ENCODE measurements at regions not wholly inside any gene's neighbourhood (a gene's known extent, or its start where the extent isn't known, plus 50 kb on each side); places are given as distances from the start of the nearest gene placed in this dataset.

- TF ChIP-seq RAD21 (IDR thresholded peaks at IDR 0.05; ENCODE audit: low read depth) (no peak), CREB1 (IDR thresholded peaks at IDR 0.05; ENCODE audit: low read depth) (no peak)
These were observed 110.5 kb upstream of the CARMIL1 start for GRCh38 chr6:25168637-25169036.

GRCh38 chr6:25169553-25169952, 109.6 kb upstream of the CARMIL1 start:
- no peak for TF ChIP-seq USF1 (IDR thresholded peaks at IDR 0.05)
- no peak for TF ChIP-seq TAF1 (IDR thresholded peaks at IDR 0.05; ENCODE audit: low read depth)
- no peak for TF ChIP-seq CEBPB (IDR thresholded peaks at IDR 0.05)
- no peak for TF ChIP-seq YY1 (IDR thresholded peaks at IDR 0.05; ENCODE audit: low read depth)
- TF ChIP-seq MAX (IDR thresholded peaks at IDR 0.05): no peak
- no peak for TF ChIP-seq TCF12 (IDR thresholded peaks at IDR 0.05; ENCODE audit: low read depth)
- no peak for TF ChIP-seq RAD21 (IDR thresholded peaks at IDR 0.05; ENCODE audit: low read depth)
- no peak for TF ChIP-seq CREB1 (IDR thresholded peaks at IDR 0.05; ENCODE audit: low read depth)
- no peak for TF ChIP-seq TEAD4 (IDR thresholded peaks at IDR 0.05)
- TF ChIP-seq EGR1 (IDR thresholded peaks at IDR 0.05): no peak

GRCh38 chr6:25169961-25170360, 109.2 kb upstream of the CARMIL1 start:
- TF ChIP-seq TCF12 (IDR thresholded peaks at IDR 0.05; ENCODE audit: low read depth): no peak
- TF ChIP-seq TEAD4 (IDR thresholded peaks at IDR 0.05): no peak
- no peak for TF ChIP-seq EGR1 (IDR thresholded peaks at IDR 0.05)
- no peak for TF ChIP-seq CEBPB (IDR thresholded peaks at IDR 0.05)
- no peak for TF ChIP-seq ZBTB7A (IDR thresholded peaks at IDR 0.05; ENCODE audit: low read depth)
- TF ChIP-seq MAX (IDR thresholded peaks at IDR 0.05): no peak
- TF ChIP-seq TAF1 (IDR thresholded peaks at IDR 0.05; ENCODE audit: low read depth): no peak
- no peak for TF ChIP-seq RAD21 (IDR thresholded peaks at IDR 0.05; ENCODE audit: low read depth)
- no peak for TF ChIP-seq CREB1 (IDR thresholded peaks at IDR 0.05; ENCODE audit: low read depth)
- TF ChIP-seq USF1 (IDR thresholded peaks at IDR 0.05): no peak
- no peak for TF ChIP-seq YY1 (IDR thresholded peaks at IDR 0.05; ENCODE audit: low read depth)

GRCh38 chr6:25170640-25171039, 108.5 kb upstream of the CARMIL1 start:
- TF ChIP-seq EGR1 (IDR thresholded peaks at IDR 0.05) (no peak), TAF1 (IDR thresholded peaks at IDR 0.05; ENCODE audit: low read depth) (no peak), TEAD4 (IDR thresholded peaks at IDR 0.05) (no peak), CEBPB (IDR thresholded peaks at IDR 0.05) (no peak), MAX (IDR thresholded peaks at IDR 0.05) (no peak)

- TF ChIP-seq TEAD4 (IDR thresholded peaks at IDR 0.05) (no peak), EGR1 (IDR thresholded peaks at IDR 0.05) (no peak), YY1 (IDR thresholded peaks at IDR 0.05; ENCODE audit: low read depth) (no peak), CEBPB (IDR thresholded peaks at IDR 0.05) (no peak), EP300 (IDR thresholded peaks at IDR 0.05; ENCODE audit: borderline replicate concordance) (no peak), CREB1 (IDR thresholded peaks at IDR 0.05; ENCODE audit: low read depth) (no peak), TCF12 (IDR thresholded peaks at IDR 0.05; ENCODE audit: low read depth) (no peak), TAF1 (IDR thresholded peaks at IDR 0.05; ENCODE audit: low read depth) (no peak), REST (IDR thresholded peaks at IDR 0.05; ENCODE audit: low read depth) (no peak), MAX (IDR thresholded peaks at IDR 0.05) (no peak), NFIC (IDR thresholded peaks at IDR 0.05) (no peak), USF1 (IDR thresholded peaks at IDR 0.05) (no peak), ZBTB7A (IDR thresholded peaks at IDR 0.05; ENCODE audit: low read depth) (no peak), RAD21 (IDR thresholded peaks at IDR 0.05; ENCODE audit: low read depth) (no peak), FOXM1 (IDR thresholded peaks at IDR 0.05; ENCODE audit: borderline replicate concordance, low read depth) (no peak)
These were observed 107.9 kb upstream of the CARMIL1 start for GRCh38 chr6:25171301-25171700.

GRCh38 chr6:25172819-25173218, 106.4 kb upstream of the CARMIL1 start:
- TF ChIP-seq CEBPB (IDR thresholded peaks at IDR 0.05) (no peak), REST (IDR thresholded peaks at IDR 0.05; ENCODE audit: low read depth) (no peak), TEAD4 (IDR thresholded peaks at IDR 0.05) (peak; percentile 52; the same call in 1 of the 2 replicates), NFIC (IDR thresholded peaks at IDR 0.05) (no peak), ZBTB7A (IDR thresholded peaks at IDR 0.05; ENCODE audit: low read depth) (no peak), TAF1 (IDR thresholded peaks at IDR 0.05; ENCODE audit: low read depth) (no peak)
